ENCODE measurements at regions not wholly inside any gene's neighbourhood (a gene's known extent, or its start where the extent isn't known, plus 50 kb on each side); places are given as distances from the start of the nearest gene placed in this dataset.

GRCh38 chr2:198909525-198910267 is 548.0 kb downstream of the SATB2 start:
- Histone ChIP-seq H3K27me3 (replicated peaks; ENCODE audit: control insufficient read depth, insufficient read depth, low read length, poor library complexity, severe bottlenecking) (no peaks in the 10 kb centered on the region), H3K4me1 (ENCODE audit: control insufficient read depth, insufficient read depth, low read length, poor library complexity, severe bottlenecking) (no peaks in the 10 kb centered on the region), H3K4me3 (ENCODE audit: insufficient read depth, low read depth, low read length, poor library complexity, severe bottlenecking) (no peak overlapping the region), H3K27ac (ENCODE audit: insufficient read depth, low read length, poor library complexity, severe bottlenecking) (no peak overlapping the region), H3K36me3 (ENCODE audit: control insufficient read depth, insufficient read depth, low read length) (no peaks in the 10 kb centered on the region), H3K9me3 (ENCODE audit: control insufficient read depth, low read length) (no peaks in the 10 kb centered on the region)
- no peak for DNase-seq

GRCh38 chr2:198905881-198906612 is 551.7 kb downstream of the SATB2 start:
- no peak for DNase-seq
- Histone ChIP-seq H3K4me3 (ENCODE audit: insufficient read depth, low read depth, low read length, poor library complexity, severe bottlenecking) (no peak overlapping the region), H3K27me3 (replicated peaks; ENCODE audit: control insufficient read depth, insufficient read depth, low read length, poor library complexity, severe bottlenecking) (no peaks in the 10 kb centered on the region), H3K4me1 (ENCODE audit: control insufficient read depth, insufficient read depth, low read length, poor library complexity, severe bottlenecking) (no peaks in the 10 kb centered on the region), H3K36me3 (ENCODE audit: control insufficient read depth, insufficient read depth, low read length) (no peaks in the 10 kb centered on the region), H3K9me3 (ENCODE audit: control insufficient read depth, low read length) (no peaks in the 10 kb centered on the region), H3K27ac (ENCODE audit: insufficient read depth, low read length, poor library complexity, severe bottlenecking) (no peak overlapping the region)

GRCh38 chr2:198901894-198902293 is 555.8 kb downstream of the SATB2 start:
- DNase-seq = no peak
- Histone ChIP-seq H3K4me3 (ENCODE audit: insufficient read depth, low read depth, low read length, poor library complexity, severe bottlenecking) (no peak overlapping the region), H3K4me1 (ENCODE audit: control insufficient read depth, insufficient read depth, low read length, poor library complexity, severe bottlenecking) (no peaks in the 10 kb centered on the region), H3K27me3 (replicated peaks; ENCODE audit: control insufficient read depth, insufficient read depth, low read length, poor library complexity, severe bottlenecking) (no peaks in the 10 kb centered on the region), H3K9me3 (ENCODE audit: control insufficient read depth, low read length) (no peaks in the 10 kb centered on the region), H3K27ac (ENCODE audit: insufficient read depth, low read length, poor library complexity, severe bottlenecking) (no peak overlapping the region), H3K36me3 (ENCODE audit: control insufficient read depth, insufficient read depth, low read length) (no peaks in the 10 kb centered on the region)

- DNase-seq = no peak
- H3K27me3 ChIP-seq (replicated peaks; ENCODE audit: control insufficient read depth, insufficient read depth, low read length, poor library complexity, severe bottlenecking) = no peaks in the 10 kb centered on the region
- H3K9me3 ChIP-seq (ENCODE audit: control insufficient read depth, low read length) = no peaks in the 10 kb centered on the region
- no peak overlapping the region for H3K4me3 ChIP-seq (ENCODE audit: insufficient read depth, low read depth, low read length, poor library complexity, severe bottlenecking)
- no peak overlapping the region for H3K27ac ChIP-seq (ENCODE audit: insufficient read depth, low read length, poor library complexity, severe bottlenecking)
- no peaks in the 10 kb centered on the region for H3K4me1 ChIP-seq (ENCODE audit: control insufficient read depth, insufficient read depth, low read length, poor library complexity, severe bottlenecking)
- H3K36me3 ChIP-seq (ENCODE audit: control insufficient read depth, insufficient read depth, low read length) = no peaks in the 10 kb centered on the region
Observed at GRCh38 chr2:198900141-198900540, 557.6 kb downstream of the SATB2 start.

DNA sequence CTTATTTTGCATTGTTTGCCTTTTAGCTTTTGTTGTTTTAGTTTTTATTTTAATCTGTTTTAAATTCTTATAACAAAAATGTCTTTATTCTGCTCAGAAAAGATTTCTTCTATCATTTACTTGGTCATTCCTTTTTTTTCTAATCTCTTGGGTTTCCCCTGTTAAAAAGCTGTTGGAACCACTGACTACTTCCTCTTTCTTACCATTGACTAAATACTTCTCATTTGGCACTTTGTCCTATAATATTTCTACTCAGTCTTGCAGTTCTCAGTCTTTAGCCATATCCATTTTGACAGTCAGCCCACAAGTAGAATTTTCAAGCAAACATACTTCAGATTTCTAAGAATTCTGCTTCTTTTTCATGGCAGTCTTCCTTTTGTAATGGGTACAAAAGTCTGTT is 567.2 kb downstream of the SATB2 start:
- no peaks in the 10 kb centered on the region for H3K9me3 ChIP-seq (ENCODE audit: control insufficient read depth, low read length)
- H3K4me1 ChIP-seq (ENCODE audit: control insufficient read depth, insufficient read depth, low read length, poor library complexity, severe bottlenecking) = no peaks in the 10 kb centered on the region
- H3K36me3 ChIP-seq (ENCODE audit: control insufficient read depth, insufficient read depth, low read length) = no peaks in the 10 kb centered on the region
- no peak for DNase-seq
- H3K4me3 ChIP-seq (ENCODE audit: insufficient read depth, low read depth, low read length, poor library complexity, severe bottlenecking) = no peak overlapping the region
- H3K27me3 ChIP-seq (replicated peaks; ENCODE audit: control insufficient read depth, insufficient read depth, low read length, poor library complexity, severe bottlenecking) = no peaks in the 10 kb centered on the region
- no peak overlapping the region for H3K27ac ChIP-seq (ENCODE audit: insufficient read depth, low read length, poor library complexity, severe bottlenecking)

- H3K4me3 ChIP-seq (ENCODE audit: insufficient read depth, low read depth, low read length, poor library complexity, severe bottlenecking) = no peak overlapping the region
- H3K27ac ChIP-seq (ENCODE audit: insufficient read depth, low read length, poor library complexity, severe bottlenecking) = no peak overlapping the region
- no peak for DNase-seq
- no peaks in the 10 kb centered on the region for H3K36me3 ChIP-seq (ENCODE audit: control insufficient read depth, insufficient read depth, low read length)
- H3K4me1 ChIP-seq (ENCODE audit: control insufficient read depth, insufficient read depth, low read length, poor library complexity, severe bottlenecking) = no peaks in the 10 kb centered on the region
- H3K9me3 ChIP-seq (ENCODE audit: control insufficient read depth, low read length) = no peaks in the 10 kb centered on the region
- H3K27me3 ChIP-seq (replicated peaks; ENCODE audit: control insufficient read depth, insufficient read depth, low read length, poor library complexity, severe bottlenecking) = no peaks in the 10 kb centered on the region
Observed at GRCh38 chr2:198883604-198884003, 574.1 kb downstream of the SATB2 start.

DNA sequence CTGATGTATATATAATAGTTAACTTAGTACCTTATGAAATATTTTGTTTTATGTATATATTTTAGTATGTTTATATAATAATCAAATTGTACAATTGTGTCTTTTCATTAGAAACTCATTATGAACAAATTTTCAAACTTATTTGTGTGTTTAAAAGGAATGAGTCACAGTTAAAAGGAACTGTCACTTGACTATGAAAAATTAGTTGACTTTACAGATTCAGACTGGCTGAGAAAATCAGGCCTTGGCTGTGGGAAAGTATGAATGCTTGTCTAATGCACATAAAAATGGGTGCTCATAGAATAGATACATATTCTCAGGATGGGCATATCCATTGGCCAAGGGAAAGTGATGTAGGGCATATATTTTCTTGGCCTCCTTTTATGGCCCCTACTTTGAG is 576.8 kb downstream of the SATB2 start:
- Histone ChIP-seq H3K27ac (ENCODE audit: insufficient read depth, low read length, poor library complexity, severe bottlenecking) (no peak overlapping the region), H3K4me3 (ENCODE audit: insufficient read depth, low read depth, low read length, poor library complexity, severe bottlenecking) (no peak overlapping the region), H3K4me1 (ENCODE audit: control insufficient read depth, insufficient read depth, low read length, poor library complexity, severe bottlenecking) (no peaks in the 10 kb centered on the region), H3K27me3 (replicated peaks; ENCODE audit: control insufficient read depth, insufficient read depth, low read length, poor library complexity, severe bottlenecking) (no peaks in the 10 kb centered on the region), H3K36me3 (ENCODE audit: control insufficient read depth, insufficient read depth, low read length) (no peaks in the 10 kb centered on the region), H3K9me3 (ENCODE audit: control insufficient read depth, low read length) (no peaks in the 10 kb centered on the region)
- DNase-seq = no peak

GRCh38 chr2:198880421-198880820 is 577.3 kb downstream of the SATB2 start:
- no peaks in the 10 kb centered on the region for H3K36me3 ChIP-seq (ENCODE audit: control insufficient read depth, insufficient read depth, low read length)
- H3K27ac ChIP-seq (ENCODE audit: insufficient read depth, low read length, poor library complexity, severe bottlenecking) = no peak overlapping the region
- no peaks in the 10 kb centered on the region for H3K9me3 ChIP-seq (ENCODE audit: control insufficient read depth, low read length)
- no peak for DNase-seq
- H3K4me3 ChIP-seq (ENCODE audit: insufficient read depth, low read depth, low read length, poor library complexity, severe bottlenecking) = no peak overlapping the region
- H3K27me3 ChIP-seq (replicated peaks; ENCODE audit: control insufficient read depth, insufficient read depth, low read length, poor library complexity, severe bottlenecking) = no peaks in the 10 kb centered on the region
- H3K4me1 ChIP-seq (ENCODE audit: control insufficient read depth, insufficient read depth, low read length, poor library complexity, severe bottlenecking) = no peaks in the 10 kb centered on the region

DNA sequence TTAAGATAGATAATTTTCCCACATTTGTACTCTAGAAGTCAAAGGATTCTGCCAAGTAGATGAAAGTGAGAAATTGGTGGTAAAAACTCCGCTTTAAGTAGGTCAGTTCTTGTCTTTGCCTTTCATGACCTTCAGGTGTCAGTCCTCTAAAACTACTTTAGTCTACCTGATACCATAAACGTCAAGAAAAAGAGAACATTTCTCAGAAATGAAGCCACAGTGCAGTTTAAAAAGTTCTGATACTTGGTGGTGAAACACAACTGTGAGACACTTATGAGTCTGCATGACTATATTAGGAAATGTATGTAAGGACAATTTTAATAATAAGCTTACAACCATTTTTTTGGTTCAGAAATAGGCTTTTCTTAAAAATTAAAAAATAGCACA is 583.3 kb downstream of the SATB2 start:
- no peak for DNase-seq
- Histone ChIP-seq H3K27me3 (replicated peaks; ENCODE audit: control insufficient read depth, insufficient read depth, low read length, poor library complexity, severe bottlenecking) (no peaks in the 10 kb centered on the region), H3K9me3 (ENCODE audit: control insufficient read depth, low read length) (no peaks in the 10 kb centered on the region), H3K4me3 (ENCODE audit: insufficient read depth, low read depth, low read length, poor library complexity, severe bottlenecking) (no peak overlapping the region), H3K36me3 (ENCODE audit: control insufficient read depth, insufficient read depth, low read length) (no peaks in the 10 kb centered on the region), H3K4me1 (ENCODE audit: control insufficient read depth, insufficient read depth, low read length, poor library complexity, severe bottlenecking) (no peaks in the 10 kb centered on the region), H3K27ac (ENCODE audit: insufficient read depth, low read length, poor library complexity, severe bottlenecking) (no peak overlapping the region)

Data from effector memory CD4-positive, alpha-beta T cell (primary cell).